Karpas-422 (cell line): ENCODE measurements at regions not wholly inside any gene's neighbourhood (a gene's known extent, or its start where the extent isn't known, plus 50 kb on each side); places are given as distances from the start of the nearest gene placed in this dataset.

Experiments used
- DNase-seq: peaks from one replicate; pipeline ENCODE4 v3.0.0-alpha.2; 2015
- H2AFZ ChIP-seq: fragments of 200-600 bp; sonication (generic); 2 replicates; pipeline ENCODE4 v1.6.1; 2014; ENCODE audit warnings: antibody characterized with exemption, low read length, mixed read lengths
- H3K27ac ChIP-seq: fragments of 200-600 bp; sonication (generic); 2 replicates; pipeline ENCODE4 v1.5.1; 2014; ENCODE audit warnings: mild to moderate bottlenecking, low read length, moderate library complexity
- H3K27me3 ChIP-seq: fragments of 200-600 bp; sonication (generic); 2 replicates; pipeline ENCODE4 v1.6.1; 2014; ENCODE audit warnings: low read length, mixed read lengths
- H3K36me3 ChIP-seq: fragments of 200-600 bp; sonication (generic); 2 replicates; pipeline ENCODE4 v1.6.1; 2014; ENCODE audit warnings: low read length, mixed read lengths; ENCODE audit not compliant: insufficient read depth
- H3K4me1 ChIP-seq: fragments of 200-600 bp; sonication (generic); 2 replicates; pipeline ENCODE4 v1.6.1; 2014; ENCODE audit warnings: mild to moderate bottlenecking, low read length, mixed read lengths
- H3K4me2 ChIP-seq: fragments of 200-600 bp; sonication (generic); 2 replicates; pipeline ENCODE4 v1.6.1; 2014; ENCODE audit warnings: low read length, low read depth, mild to moderate bottlenecking; ENCODE audit not compliant: poor library complexity, severe bottlenecking
- H3K4me3 ChIP-seq: fragments of 200-600 bp; sonication (generic); 2 replicates; pipeline ENCODE4 v1.5.1; 2014; ENCODE audit warnings: mild to moderate bottlenecking, antibody characterized with exemption, low read length, mixed read lengths
- H3K79me2 ChIP-seq: fragments of 200-600 bp; sonication (generic); 2 replicates; pipeline ENCODE4 v1.6.1; 2014; ENCODE audit warnings: mild to moderate bottlenecking, low read length, mixed read lengths
- H3K9ac ChIP-seq: fragments of 200-600 bp; sonication (generic); 2 replicates; pipeline ENCODE4 v1.6.0; 2014; ENCODE audit warnings: low read length
- H3K9me2 ChIP-seq: fragments of 200-600 bp; sonication (generic), shearing (Covaris generic); replicated peaks from 2 replicates; pipeline ENCODE4 v1.6.0; 2014; ENCODE audit warnings: mild to moderate bottlenecking, low read length, moderate library complexity; ENCODE audit not compliant: insufficient read depth
- H3K9me3 ChIP-seq: fragments of 300-700, 200-600 bp; sonication (generic); 2 replicates; pipeline ENCODE4 v1.6.1; 2014; ENCODE audit warnings: low read length, mixed read lengths
- H4K20me1 ChIP-seq: fragments of 200-600 bp; sonication (generic); 2 replicates; pipeline ENCODE4 v1.6.1; 2014; ENCODE audit warnings: mild to moderate bottlenecking, antibody characterized with exemption, low read length, low read depth; ENCODE audit not compliant: insufficient read depth

DNA sequence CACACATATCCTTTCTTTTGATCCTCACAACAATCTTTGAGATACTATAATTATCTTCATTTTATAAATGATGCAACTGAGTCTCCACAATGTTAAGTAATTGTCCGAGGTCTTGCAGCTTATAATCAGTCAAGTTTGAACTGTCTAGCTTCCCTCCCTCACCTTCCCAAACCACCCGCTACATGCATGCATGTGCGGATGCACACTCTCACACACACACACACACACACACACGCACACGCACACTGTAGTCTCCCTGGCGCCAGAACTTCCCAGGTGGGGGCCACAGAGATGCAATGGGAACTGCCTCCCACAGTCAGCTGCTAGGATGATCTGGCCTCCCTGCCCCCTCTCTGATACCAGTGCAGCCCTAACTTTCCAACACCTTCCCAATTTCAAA is 501.3 kb downstream of the BUD13 start:
- H3K4me2 ChIP-seq = no peak overlapping the region
- H3K27ac ChIP-seq = no peak overlapping the region
- H3K27me3 ChIP-seq = no peaks in the 10 kb centered on the region
- no peaks in the 10 kb centered on the region for H3K9me2 ChIP-seq
- H3K9me3 ChIP-seq = no peaks in the 10 kb centered on the region
- H3K4me1 ChIP-seq = no peaks in the 10 kb centered on the region
- no peak overlapping the region for H3K9ac ChIP-seq
- H3K4me3 ChIP-seq = no peak overlapping the region
- no peaks in the 10 kb centered on the region for H3K36me3 ChIP-seq
- no peaks in the 10 kb centered on the region for H4K20me1 ChIP-seq
- H2AFZ ChIP-seq = no peak overlapping the region
- no peaks in the 10 kb centered on the region for H3K79me2 ChIP-seq
- DNase-seq = no peak

DNA sequence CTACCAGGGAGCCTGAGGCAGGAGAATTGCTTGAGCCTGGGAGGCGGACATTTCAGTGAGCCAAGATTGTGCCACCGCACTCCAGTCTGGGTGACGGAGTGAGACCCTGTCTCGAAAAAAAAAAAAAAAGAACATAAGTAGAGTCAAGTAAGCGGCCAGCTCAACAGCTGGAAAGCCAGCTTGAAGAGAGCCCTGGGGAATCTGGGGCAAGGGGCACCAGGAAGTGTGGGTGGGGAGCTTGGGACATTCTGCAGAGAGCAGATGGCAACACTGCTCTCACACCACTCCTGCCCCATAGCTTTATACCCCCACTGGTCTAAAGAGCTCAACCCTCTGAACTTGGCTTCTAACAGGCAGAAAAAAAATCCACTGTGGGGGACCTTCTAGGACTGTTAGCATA is 505.6 kb downstream of the BUD13 start:
- H3K27ac ChIP-seq = no peak overlapping the region
- no peak overlapping the region for H2AFZ ChIP-seq

DNA sequence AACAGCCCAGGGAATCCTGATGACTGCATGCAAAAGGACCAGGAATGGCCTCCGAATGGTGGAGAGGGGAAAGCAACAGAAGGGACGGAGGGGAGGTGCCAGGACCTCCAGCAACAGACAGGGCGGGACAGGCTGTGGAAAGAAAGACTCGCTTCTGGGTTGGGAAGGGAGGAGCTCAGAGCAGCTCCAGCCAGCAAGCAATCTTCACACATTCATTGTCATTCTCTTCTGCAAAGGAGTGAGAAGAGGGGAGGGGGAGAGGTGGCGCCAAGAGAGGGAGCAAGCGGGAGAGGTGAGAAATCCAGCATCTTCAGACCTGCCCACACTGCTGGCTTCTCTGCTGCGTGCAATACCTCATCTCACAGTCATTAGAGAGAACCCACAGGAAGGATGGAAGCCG is 509.0 kb downstream of the BUD13 start:
- no peaks in the 10 kb centered on the region for H3K36me3 ChIP-seq

More for the DNA sequence above, 505.6 kb downstream of the BUD13 start:
- H3K79me2 ChIP-seq = no peaks in the 10 kb centered on the region
- DNase-seq = no peak
- no peak overlapping the region for H3K9ac ChIP-seq
- no peak overlapping the region for H3K4me3 ChIP-seq
- no peaks in the 10 kb centered on the region for H3K4me1 ChIP-seq
- H4K20me1 ChIP-seq = no peaks in the 10 kb centered on the region
- no peaks in the 10 kb centered on the region for H3K27me3 ChIP-seq
- no peaks in the 10 kb centered on the region for H3K36me3 ChIP-seq
- no peaks in the 10 kb centered on the region for H3K9me2 ChIP-seq
- no peak overlapping the region for H3K4me2 ChIP-seq
- H3K9me3 ChIP-seq = no peaks in the 10 kb centered on the region

DNA sequence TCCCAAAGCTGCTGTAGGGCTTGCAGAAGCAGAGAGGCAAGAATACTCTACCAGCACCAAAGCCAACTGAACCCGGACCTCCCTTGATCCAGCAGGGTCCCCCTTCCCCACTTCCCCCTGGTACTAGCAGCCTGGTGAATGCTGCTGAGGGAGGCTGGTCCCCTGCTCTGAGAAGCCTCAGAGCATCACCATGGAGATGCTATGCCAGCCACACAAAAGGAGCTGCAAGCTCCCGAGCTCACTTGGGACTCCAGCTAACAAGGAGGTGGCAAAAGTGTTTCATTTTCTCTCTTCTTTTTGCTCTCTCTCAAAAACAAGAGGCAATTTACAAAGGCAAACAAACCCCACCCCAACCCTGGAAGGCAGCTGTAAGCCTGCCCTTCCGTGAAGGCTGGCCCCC is 509.8 kb downstream of the BUD13 start:
- Histone ChIP-seq H3K9me3 (no peaks in the 10 kb centered on the region), H3K9me2 (no peaks in the 10 kb centered on the region), H3K4me2 (no peak overlapping the region), H3K27me3 (no peaks in the 10 kb centered on the region), H3K4me1 (no peaks in the 10 kb centered on the region), H2AFZ (no peak overlapping the region), H4K20me1 (no peaks in the 10 kb centered on the region), H3K9ac (no peak overlapping the region), H3K27ac (no peak overlapping the region), H3K4me3 (no peak overlapping the region), H3K36me3 (no peaks in the 10 kb centered on the region), H3K79me2 (no peaks in the 10 kb centered on the region)
- DNase-seq = no peak

More for the DNA sequence above, 509.0 kb downstream of the BUD13 start:
- Histone ChIP-seq H3K9me2 (no peaks in the 10 kb centered on the region), H3K27me3 (no peaks in the 10 kb centered on the region), H4K20me1 (no peaks in the 10 kb centered on the region), H3K4me1 (no peaks in the 10 kb centered on the region), H2AFZ (no peak overlapping the region), H3K27ac (no peak overlapping the region), H3K4me3 (no peak overlapping the region), H3K9ac (no peak overlapping the region), H3K4me2 (no peak overlapping the region), H3K79me2 (no peaks in the 10 kb centered on the region), H3K9me3 (no peaks in the 10 kb centered on the region)
- no peak for DNase-seq

DNA sequence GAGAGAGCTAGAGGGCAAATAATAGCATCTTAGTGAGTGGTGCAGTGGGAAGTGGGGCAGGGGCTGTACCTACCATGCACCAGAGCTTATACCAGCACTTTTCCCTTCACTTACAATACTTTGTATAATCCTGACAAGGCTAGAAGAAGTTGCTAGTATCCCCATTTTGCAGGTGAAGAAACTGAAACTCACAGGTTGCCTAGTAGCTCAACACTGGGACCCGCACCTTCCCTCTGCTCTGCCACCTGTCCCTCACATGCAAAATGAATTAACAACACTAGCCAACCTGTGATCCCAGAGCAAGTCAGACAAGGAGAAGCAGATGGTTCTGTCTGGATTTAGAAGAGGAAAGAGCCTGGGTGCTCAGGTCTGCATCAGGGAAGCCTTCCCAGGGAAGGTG is 510.4 kb downstream of the BUD13 start:
- Histone ChIP-seq H2AFZ (no peak overlapping the region), H3K9me2 (no peaks in the 10 kb centered on the region), H3K9me3 (no peaks in the 10 kb centered on the region), H3K4me3 (no peak overlapping the region), H4K20me1 (no peaks in the 10 kb centered on the region), H3K4me2 (no peak overlapping the region), H3K9ac (no peak overlapping the region), H3K27me3 (no peaks in the 10 kb centered on the region), H3K4me1 (no peaks in the 10 kb centered on the region), H3K36me3 (no peaks in the 10 kb centered on the region), H3K79me2 (no peaks in the 10 kb centered on the region), H3K27ac (no peak overlapping the region)
- DNase-seq = no peak

DNA sequence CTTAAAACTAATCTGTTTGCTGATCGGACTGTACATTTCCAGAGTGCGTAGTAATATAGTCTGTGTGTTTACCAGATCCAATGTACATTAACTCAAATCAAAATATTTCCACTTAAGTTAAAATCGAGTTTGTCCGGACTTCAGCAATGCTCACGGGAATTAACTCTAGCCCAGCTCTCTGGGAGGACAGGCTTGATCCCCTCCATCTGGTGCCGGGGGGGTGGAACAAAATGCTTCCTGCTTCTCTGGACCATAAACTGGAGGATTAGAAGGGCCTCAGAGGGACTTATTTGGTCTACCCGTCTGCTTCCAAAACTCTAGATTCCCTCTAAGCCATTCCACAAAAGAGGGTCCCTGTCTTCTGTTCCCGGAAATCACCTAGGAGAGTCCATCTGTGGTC is 511.2 kb downstream of the BUD13 start:
- Histone ChIP-seq H3K36me3 (no peaks in the 10 kb centered on the region), H3K9me2 (no peaks in the 10 kb centered on the region), H4K20me1 (no peaks in the 10 kb centered on the region), H3K9ac (no peak overlapping the region), H3K27me3 (no peaks in the 10 kb centered on the region), H3K27ac (no peak overlapping the region), H2AFZ (no peak overlapping the region), H3K79me2 (no peaks in the 10 kb centered on the region), H3K4me3 (no peak overlapping the region), H3K9me3 (no peaks in the 10 kb centered on the region), H3K4me1 (no peaks in the 10 kb centered on the region), H3K4me2 (no peak overlapping the region)
- DNase-seq = no peak

DNA sequence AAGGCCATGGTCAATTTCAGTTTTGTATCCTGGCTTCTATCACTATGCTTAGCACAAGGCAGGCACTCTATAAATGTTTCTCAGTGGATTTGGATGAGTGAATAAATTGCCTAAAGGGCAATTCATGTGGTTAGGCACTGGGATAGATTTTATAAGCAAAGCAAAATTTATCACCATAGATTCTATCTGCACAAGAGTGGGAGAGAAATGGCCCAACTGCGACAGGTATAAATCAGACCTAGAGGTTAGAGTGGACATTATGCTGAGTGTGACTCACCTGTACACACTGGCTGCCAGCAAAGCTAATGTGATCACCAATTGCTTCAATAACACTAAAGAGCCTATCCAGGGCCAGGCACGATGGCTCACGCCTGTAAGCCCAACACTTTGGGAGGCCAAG is 514.0 kb downstream of the BUD13 start:
- no peak for DNase-seq
- Histone ChIP-seq H3K79me2 (no peaks in the 10 kb centered on the region), H3K4me1 (no peaks in the 10 kb centered on the region), H4K20me1 (no peaks in the 10 kb centered on the region), H2AFZ (no peak overlapping the region), H3K9ac (no peak overlapping the region), H3K36me3 (no peaks in the 10 kb centered on the region), H3K27ac (no peak overlapping the region), H3K9me2 (no peaks in the 10 kb centered on the region), H3K4me3 (no peak overlapping the region), H3K9me3 (no peaks in the 10 kb centered on the region), H3K4me2 (no peak overlapping the region), H3K27me3 (no peaks in the 10 kb centered on the region)

DNA sequence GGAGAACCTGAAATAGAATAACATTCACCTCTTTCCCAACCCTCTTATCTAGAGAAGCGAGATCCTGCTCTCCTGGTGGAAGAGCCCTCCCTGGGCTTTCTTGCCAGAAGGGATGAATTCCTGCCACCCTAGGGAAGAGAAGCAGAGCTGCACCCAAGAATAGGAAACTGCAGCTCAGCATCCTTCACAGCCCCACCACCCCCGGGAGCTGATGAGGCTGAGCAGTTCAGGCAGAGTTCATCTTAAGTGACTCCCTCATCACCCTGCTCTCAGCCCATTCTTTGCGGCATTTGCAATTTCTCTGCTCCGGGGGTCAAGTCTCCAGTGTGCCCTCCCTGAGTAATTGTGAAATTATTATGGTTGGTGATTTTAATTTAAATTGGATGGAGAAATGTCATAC is 514.9 kb downstream of the BUD13 start:
- DNase-seq = no peak
- H3K9ac ChIP-seq = no peak overlapping the region
- H3K4me2 ChIP-seq = no peak overlapping the region
- H3K4me3 ChIP-seq = no peak overlapping the region
- H3K79me2 ChIP-seq = no peaks in the 10 kb centered on the region
- no peaks in the 10 kb centered on the region for H3K9me2 ChIP-seq
- no peaks in the 10 kb centered on the region for H3K9me3 ChIP-seq
- no peaks in the 10 kb centered on the region for H3K27me3 ChIP-seq
- H4K20me1 ChIP-seq = no peaks in the 10 kb centered on the region
- H3K36me3 ChIP-seq = no peaks in the 10 kb centered on the region
- no peak overlapping the region for H2AFZ ChIP-seq
- H3K27ac ChIP-seq = no peak overlapping the region
- no peaks in the 10 kb centered on the region for H3K4me1 ChIP-seq

DNA sequence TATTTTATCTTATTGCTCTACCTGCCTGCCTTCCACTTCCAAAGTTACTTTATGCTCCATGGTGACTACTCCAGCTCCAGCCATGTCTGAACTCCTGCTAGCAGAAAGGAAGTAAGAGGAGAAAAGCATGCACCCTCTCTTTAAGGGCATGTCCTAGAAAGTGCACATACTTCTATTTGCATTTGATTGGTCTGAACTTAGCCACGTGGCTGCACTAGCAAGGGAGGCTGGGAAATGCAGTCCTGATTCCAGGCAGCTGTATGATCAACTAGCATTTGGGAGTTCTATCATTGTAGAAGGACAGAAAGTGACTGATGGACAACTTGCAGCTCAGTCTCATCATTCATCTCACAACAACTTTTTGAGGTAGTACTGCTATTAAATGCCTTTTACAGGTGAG is 515.7 kb downstream of the BUD13 start:
- DNase-seq = peak; percentile 53
- H3K36me3 ChIP-seq = no peaks in the 10 kb centered on the region
- H3K79me2 ChIP-seq = no peaks in the 10 kb centered on the region
- no peaks in the 10 kb centered on the region for H3K9me2 ChIP-seq
- H4K20me1 ChIP-seq = no peaks in the 10 kb centered on the region
- no peak overlapping the region for H3K27ac ChIP-seq
- H3K27me3 ChIP-seq = no peaks in the 10 kb centered on the region
- no peak overlapping the region for H2AFZ ChIP-seq
- no peak overlapping the region for H3K4me2 ChIP-seq
- H3K9ac ChIP-seq = no peak overlapping the region
- H3K4me1 ChIP-seq = no peaks in the 10 kb centered on the region
- H3K4me3 ChIP-seq = no peak overlapping the region
- no peaks in the 10 kb centered on the region for H3K9me3 ChIP-seq
